ENCODE measurements at regions not wholly inside any gene's neighbourhood (a gene's known extent, or its start where the extent isn't known, plus 50 kb on each side); places are given as distances from the start of the nearest gene placed in this dataset.

GRCh38 chr9:86730163-86730928 lies 217.0 kb downstream of the GAS1 start:
- DNase-seq (ENCODE audit: low read depth): no peak

GRCh38 chr9:86724529-86724928 lies 222.8 kb downstream of the GAS1 start:
- DNase-seq (ENCODE audit: low read depth): no peak

GRCh38 chr9:86723346-86723745 lies 224.0 kb downstream of the GAS1 start:
- DNase-seq (ENCODE audit: low read depth): no peak

- no peak for DNase-seq (ENCODE audit: low read depth)
Observed at GRCh38 chr9:86722706-86723075, 224.6 kb downstream of the GAS1 start.

- DNase-seq (ENCODE audit: low read depth): peak; percentile 77
Observed at GRCh38 chr9:86721843-86722705, 225.2 kb downstream of the GAS1 start.

GRCh38 chr9:86721226-86721781 lies 226.0 kb downstream of the GAS1 start:
- no peak for DNase-seq (ENCODE audit: low read depth)

GRCh38 chr9:86720639-86721225 lies 226.6 kb downstream of the GAS1 start:
- no peak for DNase-seq (ENCODE audit: low read depth)

- DNase-seq (ENCODE audit: low read depth): no peak
Observed at GRCh38 chr9:86718388-86719049, 228.8 kb downstream of the GAS1 start.

GRCh38 chr9:86716326-86716922 lies 230.9 kb downstream of the GAS1 start:
- DNase-seq (ENCODE audit: low read depth): no peak

- no peak for DNase-seq (ENCODE audit: low read depth)
Observed at GRCh38 chr9:86714999-86715398, 232.3 kb downstream of the GAS1 start.

- DNase-seq (ENCODE audit: low read depth): no peak
Observed at GRCh38 chr9:86713970-86714369, 233.3 kb downstream of the GAS1 start.

- DNase-seq (ENCODE audit: low read depth): no peak
Observed at GRCh38 chr9:86713470-86713869, 233.8 kb downstream of the GAS1 start.

GRCh38 chr9:86708918-86709835 lies 238.1 kb downstream of the GAS1 start:
- no peak for DNase-seq (ENCODE audit: low read depth)

- no peak for DNase-seq (ENCODE audit: low read depth)
Observed at GRCh38 chr9:86707932-86708510, 239.3 kb downstream of the GAS1 start.

GRCh38 chr9:86706391-86706790 lies 240.9 kb downstream of the GAS1 start:
- DNase-seq (ENCODE audit: low read depth): no peak

GRCh38 chr9:86705490-86705889 lies 241.8 kb downstream of the GAS1 start:
- DNase-seq (ENCODE audit: low read depth): no peak

- DNase-seq (ENCODE audit: low read depth): no peak
Observed at GRCh38 chr9:86703346-86703745, 244.0 kb downstream of the GAS1 start.

- no peak for DNase-seq (ENCODE audit: low read depth)
Observed at GRCh38 chr9:86700629-86701028, 246.7 kb downstream of the GAS1 start.

- DNase-seq (ENCODE audit: low read depth): no peak
Observed at GRCh38 chr9:86697999-86698398, 249.3 kb downstream of the GAS1 start.

GRCh38 chr9:86697213-86697612 lies 250.1 kb downstream of the GAS1 start:
- no peak for DNase-seq (ENCODE audit: low read depth)
